Fibroblast of the aortic adventitia (primary cell): ENCODE measurements at regions not wholly inside any gene's neighbourhood (a gene's known extent, or its start where the extent isn't known, plus 50 kb on each side); places are given as distances from the start of the nearest gene placed in this dataset.

ENCODE experiments used
- DNase-seq: peaks from one replicate; pipeline ENCODE4 v3.0.0-alpha.2; 2010; ENCODE audit warnings: low read depth
- H3K4me3 ChIP-seq: 2 replicates; pipeline ENCODE4 v1.5.1; 2011; ENCODE audit warnings: low read depth, mild to moderate bottlenecking, control low read depth, low read length, moderate library complexity
- TF ChIP-seq, protein P1 (sequence below): IDR thresholded peaks from 2 replicates; pipeline ENCODE4 v1.5.1; 2011; ENCODE audit warnings: mild to moderate bottlenecking, low read length, control low read depth, inconsistent platforms; ENCODE audit not compliant: insufficient read depth

DNA sequence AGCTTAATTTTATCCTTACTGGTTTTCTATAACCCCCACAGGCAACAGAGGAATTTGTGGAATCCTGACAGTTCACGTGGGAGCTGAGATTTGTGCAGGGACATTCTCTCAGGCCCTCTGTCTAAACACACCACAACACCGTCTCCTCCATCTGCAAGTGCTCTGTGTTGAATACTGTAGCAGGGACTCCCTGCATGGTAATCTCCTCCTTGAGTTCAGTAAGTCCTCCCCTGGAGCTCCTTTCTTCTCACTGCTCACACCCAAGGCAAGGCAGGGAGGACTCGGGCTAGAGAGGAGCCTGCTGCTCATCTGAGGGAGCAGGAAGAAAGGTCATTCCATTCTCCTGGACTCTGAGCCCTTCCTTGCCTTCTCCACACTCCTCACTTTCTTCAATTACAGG, 348.2 kb downstream of the KCTD12 start:
- DNase-seq: no peak
- no peak overlapping the region for H3K4me3 ChIP-seq
- TF ChIP-seq, protein P1, sequence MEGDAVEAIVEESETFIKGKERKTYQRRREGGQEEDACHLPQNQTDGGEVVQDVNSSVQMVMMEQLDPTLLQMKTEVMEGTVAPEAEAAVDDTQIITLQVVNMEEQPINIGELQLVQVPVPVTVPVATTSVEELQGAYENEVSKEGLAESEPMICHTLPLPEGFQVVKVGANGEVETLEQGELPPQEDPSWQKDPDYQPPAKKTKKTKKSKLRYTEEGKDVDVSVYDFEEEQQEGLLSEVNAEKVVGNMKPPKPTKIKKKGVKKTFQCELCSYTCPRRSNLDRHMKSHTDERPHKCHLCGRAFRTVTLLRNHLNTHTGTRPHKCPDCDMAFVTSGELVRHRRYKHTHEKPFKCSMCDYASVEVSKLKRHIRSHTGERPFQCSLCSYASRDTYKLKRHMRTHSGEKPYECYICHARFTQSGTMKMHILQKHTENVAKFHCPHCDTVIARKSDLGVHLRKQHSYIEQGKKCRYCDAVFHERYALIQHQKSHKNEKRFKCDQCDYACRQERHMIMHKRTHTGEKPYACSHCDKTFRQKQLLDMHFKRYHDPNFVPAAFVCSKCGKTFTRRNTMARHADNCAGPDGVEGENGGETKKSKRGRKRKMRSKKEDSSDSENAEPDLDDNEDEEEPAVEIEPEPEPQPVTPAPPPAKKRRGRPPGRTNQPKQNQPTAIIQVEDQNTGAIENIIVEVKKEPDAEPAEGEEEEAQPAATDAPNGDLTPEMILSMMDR: no peak

DNA sequence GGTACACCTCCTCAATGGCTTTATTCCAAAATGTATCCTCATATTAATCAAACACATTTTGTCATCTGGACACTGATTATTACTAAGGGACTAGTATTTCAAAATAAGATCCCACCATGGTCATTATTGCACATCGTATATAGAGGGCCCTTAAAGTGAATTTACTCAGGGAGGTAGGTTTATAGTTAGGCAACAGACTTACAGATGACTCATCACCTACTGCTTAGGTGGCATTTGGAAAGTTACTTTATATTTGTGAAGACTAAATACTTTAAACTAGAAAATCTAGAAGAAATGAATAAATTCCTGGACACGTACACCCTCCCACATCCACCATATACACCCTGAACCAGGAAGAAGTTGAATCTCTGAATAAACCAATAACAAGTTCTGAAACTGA, 353.0 kb downstream of the KCTD12 start:
- TF ChIP-seq, protein P1: no peak
- no peak for DNase-seq

DNA sequence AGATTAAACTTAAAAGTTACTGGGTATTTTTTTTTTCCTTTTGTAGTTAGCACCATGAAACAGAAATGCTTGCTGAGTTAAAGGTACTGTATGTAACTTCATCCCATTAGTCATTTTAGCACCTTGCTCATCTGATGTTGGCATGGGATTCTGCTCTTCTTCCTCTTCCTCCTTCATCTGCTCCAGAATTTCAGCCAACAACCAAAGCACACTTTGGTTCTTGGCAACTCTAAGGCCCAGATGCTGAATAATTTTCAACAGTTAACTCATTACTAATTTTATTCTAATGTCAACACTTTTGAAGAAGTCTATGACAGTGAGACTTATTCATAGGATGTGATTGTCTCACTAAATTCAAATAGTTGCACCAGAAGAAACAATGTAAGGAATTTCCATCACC, 359.2 kb downstream of the KCTD12 start:
- no peak for DNase-seq
- no peak overlapping the region for H3K4me3 ChIP-seq
- TF ChIP-seq, protein P1: no peak

More for the DNA sequence above, 353.0 kb downstream of the KCTD12 start:
- no peak overlapping the region for H3K4me3 ChIP-seq

DNA sequence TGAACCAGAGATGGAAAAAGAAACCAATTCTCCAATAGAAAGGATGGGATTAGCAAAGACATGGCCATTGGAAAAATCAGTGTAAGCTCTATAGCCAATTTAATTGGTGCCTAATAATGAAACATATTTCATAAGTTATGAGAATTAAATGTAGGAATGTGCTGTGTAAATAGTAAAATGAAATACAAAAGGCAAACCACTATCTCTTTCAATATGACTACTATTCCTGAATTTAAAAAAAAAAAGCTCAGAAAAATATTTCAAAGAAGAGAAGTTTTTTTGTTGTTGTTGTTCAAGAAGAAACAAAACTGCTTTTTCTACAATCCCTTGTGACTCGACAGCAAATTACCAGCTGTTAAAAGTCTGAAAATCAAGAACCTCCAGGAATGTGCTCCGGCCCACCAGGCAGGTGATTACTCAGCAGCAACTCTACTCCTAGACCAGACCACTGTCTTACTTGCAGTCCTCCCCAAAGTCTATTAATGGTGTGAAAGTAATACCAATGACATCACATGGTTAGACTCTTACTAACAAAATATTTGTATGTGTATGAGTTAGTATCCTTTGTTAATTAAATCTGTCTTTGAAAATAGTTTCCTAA, 362.4 kb downstream of the KCTD12 start:
- TF ChIP-seq, protein P1: no peak
- H3K4me3 ChIP-seq: no peak overlapping the region
- no peak for DNase-seq

DNA sequence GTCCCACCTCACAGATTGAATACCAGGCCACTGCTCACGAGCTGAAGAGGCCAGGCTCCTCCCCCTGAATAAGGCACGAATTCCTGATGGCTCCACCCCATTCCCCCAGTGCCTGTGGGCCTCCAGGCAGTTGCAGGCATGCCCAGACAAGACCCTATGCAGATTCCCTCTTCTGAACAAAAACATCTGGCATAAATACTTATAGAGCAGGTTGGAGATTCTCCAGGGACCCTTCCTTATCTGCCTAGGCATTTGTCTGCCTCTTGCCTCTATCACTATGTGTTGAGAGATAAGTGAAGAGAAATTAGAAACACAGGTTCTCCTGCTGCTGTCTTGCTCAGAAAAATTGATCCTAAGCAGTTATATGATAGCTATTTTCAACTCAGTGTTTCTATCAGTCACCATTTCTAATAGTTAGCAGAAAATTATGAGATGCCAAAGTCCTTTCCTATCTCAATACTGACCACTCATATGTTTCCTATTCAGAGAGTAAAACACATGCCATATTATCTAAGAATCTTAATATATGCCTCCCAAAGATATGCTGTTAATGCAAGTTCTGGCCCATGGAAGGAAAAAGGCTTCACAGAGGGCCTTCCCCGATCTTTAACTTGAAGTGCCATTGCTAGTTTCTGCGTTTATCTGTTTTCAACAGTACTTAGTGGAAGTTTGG, 364.0 kb downstream of the KCTD12 start:
- H3K4me3 ChIP-seq: no peak overlapping the region
- TF ChIP-seq, protein P1: no peak
- DNase-seq: peak; percentile 82

DNA sequence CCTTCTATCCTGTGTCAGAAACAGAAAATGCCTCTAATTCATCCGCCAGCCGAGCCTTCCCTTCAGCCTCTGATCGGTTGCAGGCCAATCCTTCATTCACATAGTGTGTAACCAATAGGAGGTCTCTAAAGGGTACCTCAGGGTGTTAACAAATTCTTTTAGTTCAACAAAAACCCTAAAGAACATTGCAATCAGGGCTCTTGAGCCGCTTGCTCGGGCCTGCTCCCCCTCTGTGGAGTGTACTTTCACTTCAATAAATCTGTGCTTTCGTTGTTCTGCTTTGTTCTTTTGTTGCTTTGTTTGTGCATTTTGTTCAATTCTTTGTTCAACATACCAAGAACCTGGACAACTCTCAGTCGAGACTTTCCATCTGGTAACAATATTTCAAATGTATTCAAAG, 366.5 kb downstream of the KCTD12 start:
- H3K4me3 ChIP-seq: no peak overlapping the region
- TF ChIP-seq, protein P1: no peak
- DNase-seq: no peak
